ENCODE measurements at regions not wholly inside any gene's neighbourhood (a gene's known extent, or its start where the extent isn't known, plus 50 kb on each side); places are given as distances from the start of the nearest gene placed in this dataset.

DNA sequence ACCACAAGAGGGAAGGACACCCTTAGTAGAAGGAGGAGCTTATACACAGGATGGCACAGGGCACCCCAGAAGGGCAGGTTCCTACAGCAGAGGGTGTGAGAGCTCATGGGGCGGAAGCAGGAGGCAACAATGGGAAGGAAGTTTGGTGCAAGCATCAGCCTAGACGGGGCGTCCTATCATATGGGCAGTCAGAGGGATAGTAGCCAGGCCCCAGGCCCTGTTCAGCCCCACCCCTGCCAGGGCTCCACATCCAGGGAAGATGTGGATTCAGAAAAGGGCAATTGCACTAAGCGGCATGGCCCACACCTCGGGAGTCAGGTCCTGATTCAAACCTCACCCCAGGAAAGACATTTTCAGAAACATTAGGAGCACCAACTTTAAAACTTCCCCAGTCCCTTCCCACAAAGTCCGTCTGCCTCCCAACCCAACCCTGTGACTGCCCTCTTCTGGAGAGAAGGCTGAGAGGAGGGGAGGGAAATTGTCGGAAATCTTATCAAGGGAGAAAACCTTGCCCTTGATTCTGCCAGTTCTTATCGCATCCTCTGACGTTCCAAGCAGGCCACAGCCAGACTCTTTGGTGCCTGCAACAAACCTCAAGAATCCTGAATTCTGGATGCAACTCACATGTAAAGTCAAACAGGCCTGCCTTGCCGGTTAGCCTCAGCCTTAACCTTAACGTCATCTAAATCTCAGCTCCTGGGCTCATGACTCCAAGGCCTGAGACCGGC, 198.8 kb upstream of the CDH5 start:
- no peak overlapping the region for H3K56ac ChIP-seq (replicated peaks; ENCODE audit: insufficient read length, low read depth, low read length)
- H3K9ac ChIP-seq (replicated peaks in 1 of 4; ENCODE audit: extremely low read depth in 1 of 4, low read depth in 3 of 4, low read length in 3 of 4): no peak overlapping the region
- H4K8ac ChIP-seq (ENCODE audit: extremely low read depth, insufficient read depth, low read length): peak overlapping the region; percentile 9; the same call in 1 of the 2 replicates
- no peaks in the 10 kb centered on the region; a peak in 1 of 4 replicates for H3K9me3 ChIP-seq (ENCODE audit: insufficient read depth in 2 of 2, low read depth in 1 of 2, low read length in 1 of 2)
- H3K79me1 ChIP-seq (ENCODE audit: low read depth, low read length): no peaks in the 10 kb centered on the region
- H3K4me2 ChIP-seq (ENCODE audit: insufficient read depth in 1 of 2, low read depth in 2 of 2, low read length in 2 of 2): no peak overlapping the region
- 83% methylated on average over 12 of the region's 12 CpGs; no CpG with 5 or more reads in 1 of the 2 experiments for WGBS, 2 experiments (ENCODE audit: extremely low coverage in 1 of 2, insufficient coverage in 1 of 2, insufficient read length in 1 of 2, insufficient replicate concordance in 2 of 2, low coverage in 1 of 2, low lambda C conversion rate in 2 of 2, missing lambda C conversion rate in 1 of 2)
- H3K18ac ChIP-seq (ENCODE audit: extremely low read depth, low read length): no peak overlapping the region
- H3K4ac ChIP-seq (replicated peaks; ENCODE audit: insufficient read length, low read depth, low read length): no peak overlapping the region
- no peaks in the 10 kb centered on the region for H3K4me1 ChIP-seq (replicated peaks in 1 of 4; ENCODE audit: control insufficient read depth in 3 of 4, insufficient read depth in 4 of 4, low read length in 3 of 4)
- CTCF ChIA-PET (ENCODE audit: partially characterized antibody): interaction anchor here (0.7 to 2.2 kb wide), 16 partner anchors 8 to 949 kb away, joined by 3 to 9 read pairs (median 4); no protein-coding TSS in a partner anchor
- no peaks in the 10 kb centered on the region; a peak in 1 of 7 replicates for H3K27me3 ChIP-seq (replicated peaks in 1 of 4; ENCODE audit: control insufficient read depth in 3 of 4, extremely low read depth in 1 of 4, insufficient read depth in 3 of 4, low read length in 3 of 4)
- no peak overlapping the region for H4K91ac ChIP-seq (replicated peaks; ENCODE audit: insufficient read length, low read length)
- H3K23me2 ChIP-seq (ENCODE audit: low read depth, low read length): no peaks in the 10 kb centered on the region
- POLR2A ChIA-PET (ENCODE audit: partially characterized antibody): no interaction called here
- H3K27ac ChIP-seq (ENCODE audit: low read depth, low read length): no peak overlapping the region
- H4K20me1 ChIP-seq (replicated peaks in 1 of 2; ENCODE audit: control insufficient read depth in 1 of 2, insufficient read depth in 2 of 2, low read length in 2 of 2): no peaks in the 10 kb centered on the region
- H2BK120ac ChIP-seq (replicated peaks; ENCODE audit: low read depth, low read length): no peak overlapping the region
- H2AFZ ChIP-seq (ENCODE audit: low read length): peak overlapping the region; percentile 54; the same call in 1 of the 2 replicates
- H3K23ac ChIP-seq (ENCODE audit: insufficient read length): no peak overlapping the region
- TF ChIP-seq RAD21 (IDR thresholded peaks at IDR 0.05 in 1 of 2, conservative IDR thresholded peaks at IDR 0.05 in 1 of 2; ENCODE audit: low read depth in 2 of 2, low read length in 2 of 2) (peak; percentile 69 to 74), CEBPB (IDR thresholded peaks at IDR 0.05; ENCODE audit: low read depth, low read length) (no peak)
- TF ChIP-seq, protein P1, sequence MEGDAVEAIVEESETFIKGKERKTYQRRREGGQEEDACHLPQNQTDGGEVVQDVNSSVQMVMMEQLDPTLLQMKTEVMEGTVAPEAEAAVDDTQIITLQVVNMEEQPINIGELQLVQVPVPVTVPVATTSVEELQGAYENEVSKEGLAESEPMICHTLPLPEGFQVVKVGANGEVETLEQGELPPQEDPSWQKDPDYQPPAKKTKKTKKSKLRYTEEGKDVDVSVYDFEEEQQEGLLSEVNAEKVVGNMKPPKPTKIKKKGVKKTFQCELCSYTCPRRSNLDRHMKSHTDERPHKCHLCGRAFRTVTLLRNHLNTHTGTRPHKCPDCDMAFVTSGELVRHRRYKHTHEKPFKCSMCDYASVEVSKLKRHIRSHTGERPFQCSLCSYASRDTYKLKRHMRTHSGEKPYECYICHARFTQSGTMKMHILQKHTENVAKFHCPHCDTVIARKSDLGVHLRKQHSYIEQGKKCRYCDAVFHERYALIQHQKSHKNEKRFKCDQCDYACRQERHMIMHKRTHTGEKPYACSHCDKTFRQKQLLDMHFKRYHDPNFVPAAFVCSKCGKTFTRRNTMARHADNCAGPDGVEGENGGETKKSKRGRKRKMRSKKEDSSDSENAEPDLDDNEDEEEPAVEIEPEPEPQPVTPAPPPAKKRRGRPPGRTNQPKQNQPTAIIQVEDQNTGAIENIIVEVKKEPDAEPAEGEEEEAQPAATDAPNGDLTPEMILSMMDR (IDR thresholded peaks at IDR 0.05; ENCODE audit: control extremely low read depth in 1 of 3, insufficient read depth in 1 of 3, low read depth in 1 of 3, low read length in 3 of 3): peak; percentile 60 to 66 (median 61)
- FAIRE-seq (peak; percentile 39), DNase-seq (ENCODE audit: low read depth in 1 of 2, low spot score in 2 of 2) (no peak)
- H3K14ac ChIP-seq (ENCODE audit: insufficient read length): no peak overlapping the region
- H3K79me2 ChIP-seq (ENCODE audit: control insufficient read depth in 1 of 2, insufficient read depth in 2 of 2, low read length in 2 of 2): no peaks in the 10 kb centered on the region
- H2BK12ac ChIP-seq (ENCODE audit: low read depth, low read length): no peak overlapping the region
- H2BK20ac ChIP-seq (ENCODE audit: low read length): no peak overlapping the region
- H2BK15ac ChIP-seq (ENCODE audit: low read length): no peak overlapping the region; the same call in 1 of the 2 replicates
- no peak overlapping the region for H2AK5ac ChIP-seq (ENCODE audit: low read depth, low read length)
- H3K36me3 ChIP-seq (ENCODE audit: control insufficient read depth in 2 of 4, insufficient read depth in 4 of 4, low read length in 3 of 4): no peaks in the 10 kb centered on the region
- H4K5ac ChIP-seq (ENCODE audit: insufficient read length, low read depth, low read length): no peak overlapping the region
- no peak overlapping the region for H2BK5ac ChIP-seq (ENCODE audit: low read depth, low read length)
- no peak overlapping the region for H3K4me3 ChIP-seq (ENCODE audit: extremely low read depth in 1 of 4, insufficient read depth in 2 of 4, low read depth in 3 of 4, low read length in 4 of 4)

Data from H1 (cell line).